ENCODE measurements at regions not wholly inside any gene's neighbourhood (a gene's known extent, or its start where the extent isn't known, plus 50 kb on each side); places are given as distances from the start of the nearest gene placed in this dataset.

- no TSS peak for BruUV-seq (replicated peaks)
- intact Hi-C loops (cut with micrococcal nuclease): no loop called here
- no peak overlapping the region for H3K27ac Mint-ChIP-seq (ENCODE audit: low read depth, unreplicated experiment)
Measured at GRCh38 chr6:4012826-4013225, 66.1 kb downstream of the FAM217A start.

DNA sequence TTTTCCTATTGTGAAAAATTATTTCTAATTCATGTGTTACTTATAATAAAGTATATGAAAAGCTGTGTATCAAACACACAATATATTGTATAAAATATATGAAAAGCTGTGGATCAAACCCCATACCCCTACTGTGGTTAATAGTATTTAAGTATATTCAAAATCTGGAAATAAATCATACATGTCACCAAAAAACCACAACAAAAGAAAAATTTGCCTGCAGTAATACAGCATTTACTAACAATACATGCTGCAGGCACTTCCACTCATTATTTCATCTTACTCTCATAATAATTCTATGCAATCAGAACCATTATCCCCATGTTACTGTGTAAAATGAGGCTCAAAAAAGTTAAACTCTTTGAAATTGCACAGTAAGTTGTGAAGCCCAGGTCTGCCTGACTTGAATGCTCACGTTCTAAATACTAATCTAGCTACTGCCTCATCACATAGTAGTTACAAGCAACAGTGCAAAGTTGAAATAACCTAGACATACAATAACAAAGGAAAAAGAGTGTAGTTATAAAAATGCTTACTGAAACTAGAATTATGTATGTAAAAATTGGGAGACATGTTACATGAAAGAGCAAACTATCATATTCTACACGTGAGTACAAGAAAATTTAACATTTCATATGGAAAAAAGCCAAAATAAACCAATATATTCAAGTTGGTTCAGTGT lies 61.7 kb downstream of the FAM217A start:
- no TSS peak for BruUV-seq (replicated peaks)
- CTCF ChIA-PET: interaction anchor here (0.6 to 0.7 kb wide), 3 partner anchors 25 to 544 kb away, joined by 3 to 4 read pairs (median 4); no protein-coding TSS in a partner anchor
- no peak for TF ChIP-seq CTCF (IDR thresholded peaks at IDR 0.05; ENCODE audit: unreplicated experiment)
- DNase-seq (ENCODE audit: unreplicated experiment): no peak
- POLR2A ChIA-PET: interaction anchor here (0.7 to 3.5 kb wide), 13 partner anchors 8 to 1017 kb away, joined by 3 to 24 read pairs (median 4); partner anchors contain the start of genes ECI2 and NQO2
- intact Hi-C loops (cut with micrococcal nuclease): loop anchor here (5.0 kb wide), 1 partner anchor 140 kb away; no protein-coding TSS in a partner anchor
- Mint-ChIP-seq H3K4me1 (ENCODE audit: insufficient read depth, unreplicated experiment) (peaks cover 39% of the 10 kb centered on the region), H3K36me3 (ENCODE audit: insufficient read depth, unreplicated experiment) (peaks cover 37% of the 10 kb centered on the region), H3K4me3 (ENCODE audit: unreplicated experiment) (peak overlapping the region; percentile 96), H3K27me3 (ENCODE audit: insufficient read depth, unreplicated experiment) (no peaks in the 10 kb centered on the region), H3K27ac (ENCODE audit: low read depth, unreplicated experiment) (peak overlapping the region; percentile 97), H3K9me3 (ENCODE audit: unreplicated experiment) (peaks cover 8% of the 10 kb centered on the region)

More at GRCh38 chr6:4012826-4013225, 66.1 kb downstream of the FAM217A start:
- no peak for TF ChIP-seq CTCF (IDR thresholded peaks at IDR 0.05; ENCODE audit: unreplicated experiment)
- ChIA-PET POLR2A (interaction anchor here (1.0 to 1.9 kb wide), 3 partner anchors 9 to 16 kb away, joined by 3 to 7 read pairs (median 3); a partner anchor contains a TSS), CTCF (interaction anchor here (0.5 to 1.8 kb wide), 4 partner anchors 9 to 1690 kb away, joined by 3 to 4 read pairs (median 4); a partner anchor contains a TSS)
- H3K9me3 Mint-ChIP-seq (ENCODE audit: unreplicated experiment): peaks cover 8% of the 10 kb centered on the region
- DNase-seq (ENCODE audit: unreplicated experiment): no peak
- H3K4me1 Mint-ChIP-seq (ENCODE audit: insufficient read depth, unreplicated experiment): peaks cover 38% of the 10 kb centered on the region
- no peaks in the 10 kb centered on the region for H3K27me3 Mint-ChIP-seq (ENCODE audit: insufficient read depth, unreplicated experiment)
- H3K36me3 Mint-ChIP-seq (ENCODE audit: insufficient read depth, unreplicated experiment): peaks cover 39% of the 10 kb centered on the region
- H3K4me3 Mint-ChIP-seq (ENCODE audit: unreplicated experiment): no peak overlapping the region

- H3K36me3 Mint-ChIP-seq (ENCODE audit: insufficient read depth, unreplicated experiment): peaks cover 31% of the 10 kb centered on the region
- intact Hi-C loops (cut with micrococcal nuclease): loop anchor here (5.0 kb wide), 1 partner anchor 139 kb away; no protein-coding TSS in a partner anchor
- ChIA-PET CTCF (interaction anchor here (0.7 to 1.5 kb wide), 3 partner anchors 9 to 104 kb away, joined by 3 to 10 read pairs (median 3); no protein-coding TSS in a partner anchor), POLR2A (interaction anchor here (0.6 to 3.5 kb wide), 29 partner anchors 8 to 1252 kb away, joined by 3 to 24 read pairs (median 4); partner anchors contain the start of genes ECI2, FAM50B and NQO2)
- H3K4me1 Mint-ChIP-seq (ENCODE audit: insufficient read depth, unreplicated experiment): peaks cover 39% of the 10 kb centered on the region
- TF ChIP-seq CTCF (IDR thresholded peaks at IDR 0.05; ENCODE audit: unreplicated experiment): no peak
- H3K27ac Mint-ChIP-seq (ENCODE audit: low read depth, unreplicated experiment): peak overlapping the region; percentile 97
- BruUV-seq (replicated peaks): no TSS peak
- H3K27me3 Mint-ChIP-seq (ENCODE audit: insufficient read depth, unreplicated experiment): no peaks in the 10 kb centered on the region
- H3K4me3 Mint-ChIP-seq (ENCODE audit: unreplicated experiment): peak overlapping the region; percentile 96
- H3K9me3 Mint-ChIP-seq (ENCODE audit: unreplicated experiment): peaks cover 4% of the 10 kb centered on the region
- DNase-seq (ENCODE audit: unreplicated experiment): peak; percentile 46
Measured at GRCh38 chr6:4017834-4018170, 61.1 kb downstream of the FAM217A start.

- Mint-ChIP-seq H3K36me3 (ENCODE audit: insufficient read depth, unreplicated experiment) (peaks cover 27% of the 10 kb centered on the region), H3K27ac (ENCODE audit: low read depth, unreplicated experiment) (peak overlapping the region; percentile 97), H3K4me3 (ENCODE audit: unreplicated experiment) (peak overlapping the region; percentile 96), H3K27me3 (ENCODE audit: insufficient read depth, unreplicated experiment) (no peaks in the 10 kb centered on the region), H3K4me1 (ENCODE audit: insufficient read depth, unreplicated experiment) (peaks cover 42% of the 10 kb centered on the region), H3K9me3 (ENCODE audit: unreplicated experiment) (no peaks in the 10 kb centered on the region)
- BruUV-seq (replicated peaks): no TSS peak
- POLR2A ChIA-PET: interaction anchor here (0.6 to 3.5 kb wide), 31 partner anchors 9 to 1252 kb away, joined by 3 to 24 read pairs (median 4); partner anchors contain the start of genes ECI2, FAM50B and NQO2
- peak; percentile 97 for DNase-seq (ENCODE audit: unreplicated experiment)
- CTCF ChIA-PET: interaction anchor here (0.5 to 1.5 kb wide), 4 partner anchors 10 to 104 kb away, joined by 3 to 10 read pairs (median 4); no protein-coding TSS in a partner anchor
- peak; percentile 39 for TF ChIP-seq CTCF (IDR thresholded peaks at IDR 0.05; ENCODE audit: unreplicated experiment)
- intact Hi-C loops (cut with micrococcal nuclease): loop anchor here (5.0 kb wide), 1 partner anchor 139 kb away; no protein-coding TSS in a partner anchor
Measured at GRCh38 chr6:4018171-4018923, 60.6 kb downstream of the FAM217A start.

Measured in MCF 10A (cell line).